Progenitor cell of endocrine pancreas (in vitro differentiated cells): ENCODE measurements at regions not wholly inside any gene's neighbourhood (a gene's known extent, or its start where the extent isn't known, plus 50 kb on each side); places are given as distances from the start of the nearest gene placed in this dataset.
A peak's percentile ranks its signal among the peaks of the same experiment; 100 is the strongest.

Experiments
- DNase-seq: peaks from one replicate; pipeline ENCODE4 v3.0.0; 2021; ENCODE audit warnings: low spot score; ENCODE audit not compliant: unreplicated experiment
- H3K27ac Mint-ChIP-seq: 2 replicates; pipeline ENCODE4 v1.8.0; 2021; ENCODE audit warnings: mild to moderate bottlenecking, moderate library complexity, mixed read lengths
- H3K27me3 Mint-ChIP-seq: 2 replicates; pipeline ENCODE4 v1.8.0; 2021; ENCODE audit warnings: mixed read lengths
- H3K36me3 Mint-ChIP-seq: 2 replicates; pipeline ENCODE4 v1.8.0; 2022; ENCODE audit warnings: mixed read lengths; ENCODE audit not compliant: insufficient read depth
- H3K4me1 Mint-ChIP-seq: 2 replicates; pipeline ENCODE4 v1.8.0; 2021; ENCODE audit warnings: low read depth, mixed read lengths
- H3K4me3 Mint-ChIP-seq: 2 replicates; pipeline ENCODE4 v1.8.0; 2021; ENCODE audit warnings: low read depth, mild to moderate bottlenecking, moderate library complexity, mixed read lengths
- H3K9me3 Mint-ChIP-seq: 2 replicates; pipeline ENCODE4 v1.8.0; 2021; ENCODE audit warnings: low read depth, mixed read lengths
- CTCF ChIP-seq: fragments of 200-600 bp; sonication (generic); IDR thresholded peaks from one replicate; pipeline ENCODE4 v1.5.0; 2021; ENCODE audit warnings: antibody characterized with exemption, mild to moderate bottlenecking; ENCODE audit not compliant: unreplicated experiment

GRCh38 chr7:16113058-16113457, 308.3 kb downstream of the CRPPA start:
- H3K4me3 Mint-ChIP-seq: no peak overlapping the region
- DNase-seq: no peak
- H3K4me1 Mint-ChIP-seq: no peaks in the 10 kb centered on the region
- TF ChIP-seq CTCF: no peak
- H3K9me3 Mint-ChIP-seq: peaks cover 48% of the 10 kb centered on the region
- H3K27me3 Mint-ChIP-seq: no peaks in the 10 kb centered on the region
- H3K36me3 Mint-ChIP-seq: peaks cover 3% of the 10 kb centered on the region
- no peak overlapping the region for H3K27ac Mint-ChIP-seq

- Mint-ChIP-seq H3K36me3 (peaks cover 3% of the 10 kb centered on the region), H3K27me3 (no peaks in the 10 kb centered on the region), H3K27ac (no peak overlapping the region), H3K9me3 (peaks cover 49% of the 10 kb centered on the region), H3K4me3 (no peak overlapping the region), H3K4me1 (no peaks in the 10 kb centered on the region)
- TF ChIP-seq CTCF: no peak
- no peak for DNase-seq
These were observed 314.5 kb downstream of the CRPPA start for GRCh38 chr7:16106869-16107268.

GRCh38 chr7:16106300-16106699, 315.0 kb downstream of the CRPPA start:
- no peaks in the 10 kb centered on the region for H3K27me3 Mint-ChIP-seq
- peaks cover 3% of the 10 kb centered on the region for H3K36me3 Mint-ChIP-seq
- no peaks in the 10 kb centered on the region for H3K4me1 Mint-ChIP-seq
- no peak overlapping the region for H3K4me3 Mint-ChIP-seq
- no peak for TF ChIP-seq CTCF
- H3K27ac Mint-ChIP-seq: no peak overlapping the region
- H3K9me3 Mint-ChIP-seq: peaks cover 49% of the 10 kb centered on the region
- no peak for DNase-seq

- no peaks in the 10 kb centered on the region for H3K27me3 Mint-ChIP-seq
- peaks cover 1% of the 10 kb centered on the region for H3K36me3 Mint-ChIP-seq
- peaks cover 8% of the 10 kb centered on the region for H3K9me3 Mint-ChIP-seq
- no peak for TF ChIP-seq CTCF
- no peak overlapping the region for H3K4me3 Mint-ChIP-seq
- peaks cover 3% of the 10 kb centered on the region for H3K4me1 Mint-ChIP-seq
- H3K27ac Mint-ChIP-seq: no peak overlapping the region
- no peak for DNase-seq
These were observed 322.0 kb downstream of the CRPPA start for GRCh38 chr7:16099302-16099849.

DNA sequence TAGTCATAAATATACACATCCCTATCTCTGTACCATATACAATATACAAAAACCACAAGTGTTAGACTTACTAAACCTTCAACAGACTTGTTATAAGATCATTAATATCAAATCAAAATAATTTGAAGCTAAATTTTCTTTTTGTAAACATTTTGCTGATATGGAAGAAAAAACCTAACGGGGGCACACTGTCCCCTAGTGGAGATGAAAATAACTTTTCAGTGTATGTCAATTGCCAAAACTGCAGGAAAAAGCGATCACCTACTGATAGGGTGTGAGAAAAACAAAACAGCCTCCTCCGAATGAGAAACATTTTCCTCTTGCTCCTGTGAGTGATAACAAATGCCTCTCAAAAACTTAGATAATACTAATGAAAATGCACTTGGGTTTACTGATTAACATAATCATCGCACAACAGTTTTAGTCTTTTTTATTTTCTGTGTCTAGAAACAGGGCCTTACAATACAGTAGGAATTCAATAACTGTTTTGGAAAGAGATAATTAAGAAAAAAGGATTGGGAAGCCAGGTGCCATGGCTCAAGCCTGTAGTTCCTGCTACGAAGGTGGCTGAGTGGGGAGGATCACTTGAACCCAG, 322.7 kb downstream of the CRPPA start:
- H3K27me3 Mint-ChIP-seq: no peaks in the 10 kb centered on the region
- H3K4me1 Mint-ChIP-seq: peaks cover 3% of the 10 kb centered on the region
- peaks cover 8% of the 10 kb centered on the region for H3K9me3 Mint-ChIP-seq
- peaks cover 1% of the 10 kb centered on the region for H3K36me3 Mint-ChIP-seq
- peak; percentile 65 for TF ChIP-seq CTCF
- no peak overlapping the region for H3K4me3 Mint-ChIP-seq
- no peak overlapping the region for H3K27ac Mint-ChIP-seq
- no peak for DNase-seq
